GM12891 (cell line): ENCODE measurements at regions not wholly inside any gene's neighbourhood (a gene's known extent, or its start where the extent isn't known, plus 50 kb on each side); places are given as distances from the start of the nearest gene placed in this dataset.
"Not testable (repeated sequence)": the region's sequence is repeated elsewhere in the genome, so short reads cannot be mapped to it uniquely, and the experiment has no call there.

Source experiments
- DNase-seq: peaks from one replicate; pipeline ENCODE4 v3.0.0; 2011; ENCODE audit warnings: low spot score; ENCODE audit not compliant: insufficient read length
- FAIRE-seq: peaks from 2 replicates; lab custom pipeline; 2011; peaks lifted over from hg19 to GRCh38; lab: Jason Lieb, UNC
- PAX5 ChIP-seq: IDR thresholded peaks from 2 replicates; pipeline ENCODE4 v1.6.1; 2011; ENCODE audit warnings: low read length, moderate library complexity, mild to moderate bottlenecking; ENCODE audit not compliant: insufficient read depth, severe bottlenecking
- POLR2A ChIP-seq: IDR thresholded peaks from 2 replicates; pipeline ENCODE4 v1.6.1; 2011; ENCODE audit warnings: low read depth, low read length, control low read depth
- POLR2AphosphoS5 ChIP-seq: IDR thresholded peaks from 2 replicates; pipeline ENCODE4 v1.6.1; 2011; ENCODE audit warnings: low read depth, low read length, control low read depth
- POU2F2 ChIP-seq: IDR thresholded peaks from 2 replicates; pipeline ENCODE4 v1.6.1; 2011; ENCODE audit warnings: low read depth, mild to moderate bottlenecking, control low read depth, low read length, moderate library complexity
- SPI1 ChIP-seq: IDR thresholded peaks from 2 replicates; pipeline ENCODE4 v1.6.1; 2011; ENCODE audit warnings: low read depth, low read length, control low read depth
- TAF1 ChIP-seq: IDR thresholded peaks from 2 replicates; pipeline ENCODE4 v1.6.1; 2011; ENCODE audit warnings: low read depth, low read length, control low read depth

DNA sequence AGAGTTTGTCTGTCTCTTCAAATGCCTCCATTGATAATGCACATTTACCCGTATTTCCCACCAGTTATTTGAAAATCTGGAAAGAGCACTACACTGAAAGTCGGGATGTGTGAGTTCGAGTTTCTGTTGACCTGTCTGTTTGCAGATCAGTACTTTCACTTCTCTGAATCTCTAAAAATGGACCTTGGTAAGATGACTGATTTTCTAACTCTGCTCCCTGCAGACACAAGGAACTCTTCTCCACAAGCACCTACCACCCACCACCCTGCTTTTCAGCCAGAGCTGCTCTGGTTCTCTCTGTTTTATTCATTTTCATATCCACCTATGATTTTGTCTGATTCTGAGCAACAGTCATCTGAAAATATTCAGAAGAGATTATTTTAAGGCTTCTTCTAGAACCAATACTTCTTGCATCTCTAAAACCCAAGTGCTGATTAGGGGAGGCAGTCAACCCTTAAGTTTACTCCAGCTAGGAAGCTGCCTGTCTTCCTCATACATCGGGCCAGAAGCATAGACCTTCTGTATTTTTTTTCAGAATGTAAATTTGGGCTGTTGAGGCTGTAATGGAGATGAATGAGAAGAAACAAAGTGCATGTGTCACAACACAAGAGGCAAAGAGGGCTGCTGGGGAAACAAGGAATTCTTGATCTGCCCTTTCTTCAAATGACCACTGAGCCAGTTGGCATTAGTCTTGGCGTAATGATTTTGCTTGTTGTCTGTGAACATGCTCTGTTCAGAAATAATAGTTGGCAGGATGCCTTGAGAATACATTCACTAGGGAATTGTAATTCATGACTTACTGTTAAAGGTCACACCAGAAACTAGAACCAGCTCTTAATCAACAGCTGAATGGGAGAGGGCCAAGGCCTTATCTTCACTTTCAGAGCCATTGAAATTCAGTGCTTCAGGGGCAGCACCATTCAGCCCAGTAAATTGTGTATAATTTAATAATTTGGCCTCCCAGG lies 85.4 kb upstream of the MYLIP start:
- peak; percentile 91 for FAIRE-seq

DNA sequence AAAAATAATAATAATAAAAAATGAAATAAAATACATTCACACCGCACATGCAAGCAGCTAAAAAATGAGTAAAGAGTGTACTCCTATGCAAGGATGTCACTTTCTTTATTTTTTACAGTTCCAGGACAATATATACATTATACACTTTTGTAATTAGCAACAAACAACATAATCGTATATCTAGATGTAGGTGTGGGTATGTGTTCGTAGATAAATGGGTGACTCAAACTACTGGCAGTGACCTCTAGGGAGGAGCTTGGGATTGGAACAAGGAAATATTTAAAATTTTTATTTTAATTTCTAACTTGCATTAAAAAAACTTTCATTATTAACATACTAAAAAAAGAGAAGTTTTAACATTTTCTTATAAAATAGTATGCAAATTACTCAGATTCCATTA lies 86.1 kb upstream of the MYLIP start:
- FAIRE-seq, result no peak

More for the DNA sequence above, 85.4 kb upstream of the MYLIP start:
- no peak for TF ChIP-seq TAF1
- no peak for TF ChIP-seq POU2F2
- TF ChIP-seq SPI1, result peak; percentile 89
- no peak for TF ChIP-seq POLR2AphosphoS5
- no peak for TF ChIP-seq PAX5
- TF ChIP-seq POLR2A, result no peak
- DNase-seq, result no peak

DNA sequence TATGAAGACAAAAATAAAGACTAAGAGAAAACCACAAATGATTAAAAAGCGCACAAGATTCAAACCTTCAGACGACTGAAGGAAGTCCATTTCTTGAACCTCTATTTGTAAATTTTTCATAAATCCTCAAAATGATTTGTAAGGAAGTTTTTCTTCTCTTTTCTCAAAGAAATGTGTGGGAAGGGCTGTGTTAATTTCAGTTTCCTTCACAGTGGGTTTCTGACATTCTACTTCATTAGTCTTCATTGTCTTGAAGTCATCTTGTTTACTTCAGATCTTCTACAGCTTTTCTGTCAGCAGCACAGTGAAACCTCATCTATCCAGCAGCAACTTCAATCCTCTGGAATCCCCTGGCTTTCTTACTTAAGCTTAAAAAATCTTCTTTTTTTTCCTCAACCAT lies 87.6 kb upstream of the MYLIP start:
- TF ChIP-seq POU2F2, result no peak
- DNase-seq (no peak), FAIRE-seq (peak; percentile 80)

More for the DNA sequence above, 86.1 kb upstream of the MYLIP start:
- no peak for DNase-seq
- TF ChIP-seq POLR2A, result no peak
- TF ChIP-seq POU2F2, result no peak
- TF ChIP-seq PAX5, result no peak
- no peak for TF ChIP-seq TAF1
- no peak for TF ChIP-seq POLR2AphosphoS5
- TF ChIP-seq SPI1, result no peak

DNA sequence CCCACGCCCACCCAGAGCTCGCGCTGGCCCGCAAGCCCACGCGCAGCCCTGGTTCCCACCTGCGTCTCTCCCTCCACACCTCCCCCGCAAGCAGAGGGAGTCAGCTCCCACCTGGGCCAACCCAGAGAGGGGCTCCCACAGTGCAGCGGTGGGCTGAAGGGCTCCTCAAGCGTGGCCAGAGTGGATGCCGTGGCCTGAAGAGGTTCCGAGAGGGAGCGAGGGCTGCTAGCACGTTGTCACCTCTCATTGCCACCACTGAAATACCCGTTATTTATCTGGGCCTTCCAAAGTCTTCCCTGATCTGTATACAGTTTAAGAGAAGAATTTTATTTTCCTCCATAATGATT lies 88.3 kb upstream of the MYLIP start:
- no peak for TF ChIP-seq POLR2AphosphoS5
- FAIRE-seq (no peak), DNase-seq (no peak)

DNA sequence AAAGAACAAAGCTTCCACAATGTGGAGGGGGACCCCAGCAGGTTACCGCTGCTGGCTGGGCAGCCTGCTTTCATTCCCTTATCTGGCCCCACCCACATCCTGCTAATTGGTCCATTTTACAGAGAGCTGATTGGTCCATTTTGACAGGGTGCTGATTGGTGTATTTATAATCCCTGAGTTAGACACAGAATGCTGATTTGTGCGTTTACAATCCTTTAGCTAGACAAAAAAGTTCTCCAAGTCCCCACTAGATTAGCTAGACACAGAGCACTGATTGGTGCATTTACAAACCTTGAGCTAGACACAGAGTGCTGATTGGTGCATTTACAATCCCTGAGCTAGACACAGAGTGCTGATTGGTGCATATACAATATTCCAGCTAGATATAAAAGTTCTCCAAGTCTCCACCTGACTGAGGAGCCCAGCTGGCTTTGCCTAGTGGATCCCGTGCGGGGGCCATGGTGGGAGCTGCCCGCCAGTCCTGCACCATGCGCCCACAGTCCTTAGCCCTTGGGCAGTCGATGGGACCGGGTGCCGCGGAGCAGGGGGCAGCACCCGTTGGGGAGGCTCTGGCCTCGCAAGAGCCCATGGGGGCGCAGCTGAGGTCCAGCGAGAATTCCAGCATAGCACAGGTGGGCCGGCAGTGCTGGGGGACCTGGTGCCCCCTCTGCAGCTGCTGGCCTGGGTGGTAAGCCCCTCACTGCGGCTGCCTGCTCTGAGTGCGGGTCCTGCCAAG lies 88.8 kb upstream of the MYLIP start:
- DNase-seq, FAIRE-seq: not testable (repeated sequence)

DNA sequence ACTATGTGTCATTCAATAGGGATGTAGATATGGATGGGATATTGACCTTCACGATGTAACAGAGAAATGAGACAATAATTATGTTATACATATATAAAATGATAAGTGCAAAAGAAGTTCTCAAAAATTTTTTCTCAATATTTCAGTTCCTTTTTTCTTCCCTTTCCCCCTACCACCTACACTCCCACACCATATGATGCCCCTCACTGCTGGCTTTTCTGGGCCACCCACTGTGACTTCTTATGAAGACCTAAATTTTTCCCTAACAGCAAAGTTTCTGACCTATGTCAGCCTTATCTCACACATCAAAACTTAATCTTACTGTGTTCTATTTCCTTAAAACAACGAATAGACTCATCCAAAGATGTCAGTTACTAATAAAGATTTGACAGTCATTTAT lies 89.9 kb upstream of the MYLIP start:
- FAIRE-seq (no peak), DNase-seq (no peak)
- TF ChIP-seq TAF1, result no peak
- TF ChIP-seq SPI1, result peak; percentile 76

DNA sequence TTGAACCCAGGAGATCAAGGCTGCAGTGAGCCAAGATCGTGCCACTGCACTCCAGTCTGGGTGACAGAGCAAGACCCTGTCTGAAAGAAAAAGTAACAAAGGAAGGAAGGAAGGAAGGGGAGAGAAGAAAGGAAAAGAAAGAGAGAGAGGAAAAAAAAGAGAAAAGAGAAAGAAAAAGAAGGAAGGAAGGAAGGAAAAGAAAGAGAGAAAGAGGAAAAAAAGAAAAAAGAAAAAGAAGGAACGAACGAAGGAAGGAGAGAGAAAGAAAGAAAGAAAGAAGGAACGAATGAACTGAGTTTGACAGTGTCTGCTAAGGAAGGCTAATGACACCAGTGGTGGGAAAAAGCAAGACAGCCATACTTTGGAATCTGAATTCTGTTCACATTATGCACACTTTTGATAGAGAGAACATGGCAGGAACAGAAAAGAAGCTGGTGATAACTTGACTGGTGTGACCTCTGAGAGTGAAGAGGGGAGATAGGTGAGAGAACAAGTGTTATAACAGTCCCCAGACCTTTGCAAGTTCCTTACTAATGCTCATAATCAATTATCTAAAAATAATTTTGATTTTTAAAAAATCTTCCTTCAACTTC lies 93.3 kb upstream of the MYLIP start:
- no peak for FAIRE-seq
- no peak for DNase-seq
- TF ChIP-seq POU2F2 (no peak), TAF1 (no peak), SPI1 (no peak), PAX5 (no peak), POLR2AphosphoS5 (no peak), POLR2A (no peak)

DNA sequence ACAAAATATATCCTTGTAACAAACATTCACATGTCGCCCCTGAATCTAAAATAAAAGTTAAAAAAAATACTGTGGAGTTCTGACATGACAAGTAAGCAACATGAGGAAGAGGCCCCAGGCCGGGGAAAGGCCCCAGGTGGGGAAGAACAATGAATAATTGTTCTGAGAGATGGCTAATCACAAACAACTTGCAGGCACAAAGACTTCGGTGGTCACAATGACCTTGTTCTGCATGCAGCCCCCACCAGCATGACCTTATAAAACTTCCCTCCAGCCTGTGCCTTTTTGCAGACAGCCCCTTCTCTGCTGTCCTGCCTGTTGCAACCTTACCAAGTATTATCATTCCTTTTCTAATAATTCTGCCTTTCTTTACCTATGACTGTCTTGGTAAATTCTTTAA lies 95.7 kb upstream of the MYLIP start:
- no peak for DNase-seq
- no peak for FAIRE-seq
- TF ChIP-seq PAX5 (no peak), SPI1 (peak; percentile 29; the same call in 1 of the 2 replicates), TAF1 (no peak)

DNA sequence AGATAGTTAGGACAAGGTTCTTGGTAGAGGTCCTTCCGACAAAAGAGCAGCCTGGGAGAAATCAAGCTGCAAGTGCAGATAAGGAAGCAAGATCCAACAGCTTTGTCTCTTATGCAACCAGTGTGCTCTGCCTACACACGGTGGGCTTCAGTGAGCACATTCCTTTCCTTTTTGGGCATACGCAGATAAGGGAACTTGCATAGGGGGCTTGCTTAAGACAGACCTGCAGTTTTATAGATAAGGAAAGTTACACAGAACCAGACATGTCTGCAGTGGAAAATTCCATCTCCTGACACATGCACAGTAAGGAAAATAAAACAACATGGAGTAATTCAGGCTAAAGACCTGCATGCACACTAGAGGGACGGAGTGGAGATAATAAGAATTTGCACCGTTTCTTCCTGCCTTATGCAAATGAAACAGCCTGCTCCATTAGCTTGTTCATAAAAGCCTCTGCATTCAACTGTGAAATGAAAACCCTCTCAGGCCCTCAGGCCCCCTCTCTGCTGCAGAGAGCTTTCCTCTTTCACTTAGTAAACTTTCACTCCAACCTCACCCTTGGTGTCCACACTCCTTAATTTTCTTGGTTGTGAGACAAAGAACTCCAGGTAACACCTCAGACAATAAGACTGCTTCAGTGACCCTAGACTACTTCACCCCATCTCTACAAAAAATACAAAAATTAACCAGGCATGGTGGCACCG lies 97.5 kb upstream of the MYLIP start:
- TF ChIP-seq TAF1 (no peak), POLR2A (no peak), SPI1 (no peak)
- DNase-seq (no peak), FAIRE-seq (peak; percentile 16)

DNA sequence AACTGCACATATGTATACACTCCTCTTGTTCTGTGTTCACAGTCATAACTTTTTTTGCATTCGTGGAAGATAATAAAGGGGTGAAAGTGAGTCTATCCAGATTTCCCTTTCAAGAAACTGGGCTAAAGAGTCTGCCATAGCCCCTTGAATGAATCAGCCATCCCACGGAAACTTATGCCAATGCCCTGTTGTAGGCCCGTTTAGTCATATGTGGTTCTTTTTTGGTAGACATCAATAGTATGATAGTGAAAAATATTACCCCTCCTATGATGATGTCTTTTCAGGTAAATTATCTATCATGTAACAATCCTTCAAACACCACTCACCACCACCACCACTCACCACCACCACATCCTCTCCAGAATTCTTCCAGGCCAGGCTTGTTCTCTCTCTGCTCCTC lies 99.9 kb upstream of the MYLIP start:
- no peak for TF ChIP-seq TAF1
- no peak for TF ChIP-seq POU2F2
- TF ChIP-seq SPI1, result no peak
- no peak for TF ChIP-seq POLR2AphosphoS5
- no peak for TF ChIP-seq POLR2A
- TF ChIP-seq PAX5, result no peak
- FAIRE-seq (no peak), DNase-seq (no peak)
